Activated T-helper 2 cell treated with anti-CD3 and anti-CD28 coated beads, Interferon-gamma antibody, Interleukin-2, Interleukin-4, amounts not matched to agents 10 μg/mL and 5 μg/mL and 100 μg/mL, durations not matched to agents 14 hours and 24 hours and 36 hours (primary cell): ENCODE measurements at regions not wholly inside any gene's neighbourhood (a gene's known extent, or its start where the extent isn't known, plus 50 kb on each side); places are given as distances from the start of the nearest gene placed in this dataset.
"Not testable (repeated sequence)": the region's sequence is repeated elsewhere in the genome, so short reads cannot be mapped to it uniquely, and the experiment has no call there.

Source experiments
- DNase-seq: peaks from one replicate; pipeline ENCODE4 v3.0.0; 2021; ENCODE audit warnings: low spot score
- H3K27ac Mint-ChIP-seq: one replicate; pipeline ENCODE4 v1.8.0; 2021; ENCODE audit warnings: mixed read lengths
- H3K27me3 Mint-ChIP-seq: one replicate; pipeline ENCODE4 v1.8.0; 2021; ENCODE audit warnings: low read depth, mixed read lengths
- H3K36me3 Mint-ChIP-seq: one replicate; pipeline ENCODE4 v1.8.0; 2021; ENCODE audit warnings: low read depth, mixed read lengths
- H3K4me1 Mint-ChIP-seq: one replicate; pipeline ENCODE4 v1.8.0; 2021; ENCODE audit warnings: low read depth, mixed read lengths
- H3K4me3 Mint-ChIP-seq: one replicate; pipeline ENCODE4 v1.8.0; 2021; ENCODE audit warnings: low read depth, mild to moderate bottlenecking, moderate library complexity, mixed read lengths
- H3K9me3 Mint-ChIP-seq: one replicate; pipeline ENCODE4 v1.8.0; 2021; ENCODE audit warnings: mixed read lengths
- intact Hi-C: fragments of 100-400 bp; cut with micrococcal nuclease; formaldehyde crosslinking; loops from one replicate; pipeline ENCODE4 v1.15.1; 2023

DNA sequence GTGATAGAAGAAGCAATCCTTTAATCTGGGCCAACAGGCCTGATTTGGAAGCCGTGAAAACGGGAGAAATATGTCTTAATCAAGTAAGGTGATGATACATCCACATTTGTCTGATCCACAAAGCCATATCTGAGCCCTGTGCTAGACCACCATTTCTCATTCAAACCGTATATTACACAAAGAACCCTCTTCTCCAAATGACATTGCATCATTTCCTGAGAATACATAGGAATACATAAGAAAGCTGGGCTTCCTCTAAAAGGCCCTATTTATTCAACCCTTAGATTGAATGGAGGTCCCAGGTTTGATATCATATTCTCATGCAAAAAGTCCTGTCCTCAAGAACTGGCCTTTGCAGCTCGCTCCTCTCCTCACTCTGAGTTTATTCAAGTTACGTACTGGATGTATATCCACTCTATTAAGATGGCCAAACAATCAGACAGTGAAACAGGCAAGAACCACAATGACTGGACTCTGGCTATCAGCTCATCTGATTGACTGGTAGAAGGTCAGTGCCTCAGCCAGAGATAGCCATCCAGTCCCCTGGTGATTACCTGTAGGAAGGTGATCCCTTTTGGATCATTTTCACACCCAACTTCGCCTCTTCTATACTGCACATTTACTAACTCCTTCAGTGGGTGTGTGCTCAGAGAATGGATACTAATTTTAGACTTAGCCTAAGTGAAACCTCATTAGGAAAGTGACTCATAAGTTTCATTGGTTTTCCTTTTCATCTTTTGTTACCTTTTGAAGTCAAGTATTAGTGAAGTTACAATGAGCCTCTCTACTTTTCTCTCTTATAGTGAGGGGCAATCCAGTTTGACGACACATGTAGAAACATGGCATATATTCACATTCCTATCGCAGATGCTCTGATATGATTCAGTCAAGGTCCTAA lies 167.6 kb upstream of the WWC1 start:
- no peak for DNase-seq
- no peaks in the 10 kb centered on the region for H3K36me3 Mint-ChIP-seq
- no peak overlapping the region for H3K4me3 Mint-ChIP-seq
- intact Hi-C loops: no loop called here
- no peak overlapping the region for H3K27ac Mint-ChIP-seq
- peaks cover 24% of the 10 kb centered on the region for H3K4me1 Mint-ChIP-seq
- H3K9me3 Mint-ChIP-seq: no peaks in the 10 kb centered on the region
- H3K27me3 Mint-ChIP-seq: no peaks in the 10 kb centered on the region

DNA sequence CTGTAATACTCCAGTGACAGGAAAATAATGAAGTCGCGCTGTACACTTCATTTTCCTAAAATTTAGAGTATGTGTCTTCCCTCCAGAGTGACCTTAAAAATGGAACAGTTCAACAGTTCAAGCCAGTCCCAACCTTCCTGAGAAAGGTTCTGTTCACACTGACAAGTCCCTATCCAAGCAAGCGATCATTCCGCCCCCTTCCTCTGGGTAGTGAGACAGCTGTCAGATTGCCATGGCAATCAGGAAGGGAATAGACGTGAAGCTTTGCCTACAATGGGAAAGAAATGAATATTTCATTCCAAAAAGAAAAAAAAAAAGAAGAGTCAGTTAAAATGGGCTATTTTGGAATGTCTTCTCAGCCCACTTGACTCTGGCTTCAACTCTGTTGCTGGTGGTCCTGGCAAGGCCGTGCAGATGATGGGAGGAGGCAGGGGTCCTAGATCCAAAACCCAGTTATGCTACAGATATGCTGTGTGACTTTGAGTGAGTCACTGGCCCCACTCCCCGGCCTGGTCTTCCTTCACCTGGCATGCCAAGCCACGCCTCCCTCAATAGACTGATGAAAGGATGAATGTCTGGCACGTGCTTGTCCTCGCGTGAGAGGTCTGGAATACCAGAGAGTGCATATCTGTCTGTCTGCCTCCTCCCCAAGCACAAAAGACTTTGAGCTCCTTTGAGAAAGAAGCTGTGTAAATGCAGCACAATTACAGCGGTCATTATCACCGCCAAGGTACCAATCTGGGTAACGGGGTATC lies 165.8 kb upstream of the WWC1 start:
- peaks cover 21% of the 10 kb centered on the region for H3K4me1 Mint-ChIP-seq
- no peak overlapping the region for H3K27ac Mint-ChIP-seq
- H3K36me3 Mint-ChIP-seq: no peaks in the 10 kb centered on the region
- H3K27me3 Mint-ChIP-seq: no peaks in the 10 kb centered on the region
- no peak for DNase-seq
- intact Hi-C loops: no loop called here
- no peak overlapping the region for H3K4me3 Mint-ChIP-seq
- no peaks in the 10 kb centered on the region for H3K9me3 Mint-ChIP-seq

DNA sequence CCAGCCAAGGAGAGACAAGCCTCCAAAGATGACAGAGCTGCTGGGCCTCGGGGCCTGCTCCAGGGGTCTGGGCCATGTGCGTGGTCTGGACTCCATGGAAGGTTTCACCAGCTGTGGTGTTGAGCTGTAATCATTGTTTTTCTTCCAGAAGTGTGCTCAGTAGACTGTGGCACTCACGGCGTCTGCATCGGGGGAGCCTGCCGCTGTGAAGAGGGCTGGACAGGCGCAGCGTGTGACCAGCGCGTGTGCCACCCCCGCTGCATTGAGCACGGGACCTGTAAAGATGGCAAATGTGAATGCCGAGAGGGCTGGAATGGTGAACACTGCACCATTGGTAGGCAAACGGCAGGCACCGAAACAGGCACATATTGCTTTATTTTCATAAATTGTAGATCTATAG lies 164.8 kb upstream of the WWC1 start:
- no peaks in the 10 kb centered on the region for H3K36me3 Mint-ChIP-seq
- H3K4me3 Mint-ChIP-seq: no peak overlapping the region
- intact Hi-C loops: no loop called here
- H3K27me3 Mint-ChIP-seq: no peaks in the 10 kb centered on the region
- no peak overlapping the region for H3K27ac Mint-ChIP-seq
- no peaks in the 10 kb centered on the region for H3K9me3 Mint-ChIP-seq
- peaks cover 17% of the 10 kb centered on the region for H3K4me1 Mint-ChIP-seq
- no peak for DNase-seq

DNA sequence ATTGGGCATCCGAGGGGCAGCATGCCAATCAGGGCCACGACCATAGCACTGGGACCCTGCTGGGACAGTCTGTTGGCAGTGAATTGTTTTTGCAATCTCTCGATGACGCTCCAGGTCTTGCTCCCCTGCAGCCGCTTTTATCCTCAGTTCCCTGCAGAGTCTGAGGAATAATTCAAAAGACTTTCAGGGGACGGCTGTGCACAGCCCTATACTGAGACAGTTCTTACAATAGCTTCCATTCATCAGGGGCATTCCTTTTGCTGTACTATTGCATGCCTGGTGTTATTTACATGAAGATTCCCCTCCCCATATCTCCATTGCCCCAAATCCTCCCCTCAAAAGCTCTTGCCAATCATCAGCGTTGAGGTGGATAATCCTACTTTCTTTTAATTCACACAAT lies 163.3 kb upstream of the WWC1 start:
- Mint-ChIP-seq H3K27me3 (no peaks in the 10 kb centered on the region), H3K36me3 (no peaks in the 10 kb centered on the region), H3K4me3 (no peak overlapping the region), H3K4me1 (peaks cover 16% of the 10 kb centered on the region), H3K9me3 (no peaks in the 10 kb centered on the region), H3K27ac (no peak overlapping the region)
- intact Hi-C loops: no loop called here
- DNase-seq: no peak

DNA sequence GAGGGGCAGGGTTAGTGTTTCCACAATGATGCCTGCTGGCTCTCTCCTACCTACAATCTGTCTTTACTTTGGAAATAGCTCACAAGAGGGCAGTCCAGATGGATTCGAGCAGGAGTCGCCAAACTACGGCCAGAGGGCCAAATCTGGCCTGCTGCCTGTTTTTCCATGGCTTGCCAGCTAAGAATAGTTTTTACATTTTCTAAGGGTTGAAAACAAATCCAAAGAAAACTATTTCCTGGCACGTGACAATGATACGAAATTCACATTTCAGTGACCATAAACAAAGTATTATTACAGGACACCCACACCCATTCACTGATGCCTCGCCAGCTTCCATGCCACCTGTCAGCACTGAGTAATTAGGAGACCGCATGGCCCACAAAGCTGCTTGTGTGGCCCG lies 162.9 kb upstream of the WWC1 start:
- Mint-ChIP-seq H3K4me1 (peaks cover 12% of the 10 kb centered on the region), H3K27me3 (no peaks in the 10 kb centered on the region), H3K27ac (no peak overlapping the region), H3K36me3 (no peaks in the 10 kb centered on the region), H3K9me3 (no peaks in the 10 kb centered on the region), H3K4me3 (no peak overlapping the region)
- DNase-seq: no peak
- intact Hi-C loops: no loop called here

DNA sequence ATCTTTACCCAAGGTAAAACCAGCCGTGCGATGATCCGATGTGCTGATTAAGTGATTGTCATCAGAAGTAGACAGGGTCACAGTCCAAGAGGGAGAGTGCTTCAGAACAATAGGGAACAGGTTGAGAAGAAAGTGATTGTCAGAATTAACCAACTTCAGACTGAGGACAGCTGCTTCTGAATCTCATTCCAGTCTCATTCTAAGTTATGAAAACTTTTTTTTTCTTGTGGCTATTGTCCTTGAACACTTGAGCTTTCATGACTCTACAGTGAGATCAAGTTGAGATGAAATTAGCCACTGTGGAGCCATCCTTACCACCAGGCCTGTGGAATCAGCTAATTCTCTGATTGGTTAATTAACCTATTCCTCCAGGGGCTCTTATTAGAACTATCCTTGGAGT lies 159.9 kb upstream of the WWC1 start:
- no peaks in the 10 kb centered on the region for H3K9me3 Mint-ChIP-seq
- no peak overlapping the region for H3K27ac Mint-ChIP-seq
- no peaks in the 10 kb centered on the region for H3K27me3 Mint-ChIP-seq
- H3K36me3 Mint-ChIP-seq: no peaks in the 10 kb centered on the region
- intact Hi-C loops: no loop called here
- H3K4me1 Mint-ChIP-seq: peaks cover 4% of the 10 kb centered on the region
- DNase-seq: no peak
- H3K4me3 Mint-ChIP-seq: no peak overlapping the region

DNA sequence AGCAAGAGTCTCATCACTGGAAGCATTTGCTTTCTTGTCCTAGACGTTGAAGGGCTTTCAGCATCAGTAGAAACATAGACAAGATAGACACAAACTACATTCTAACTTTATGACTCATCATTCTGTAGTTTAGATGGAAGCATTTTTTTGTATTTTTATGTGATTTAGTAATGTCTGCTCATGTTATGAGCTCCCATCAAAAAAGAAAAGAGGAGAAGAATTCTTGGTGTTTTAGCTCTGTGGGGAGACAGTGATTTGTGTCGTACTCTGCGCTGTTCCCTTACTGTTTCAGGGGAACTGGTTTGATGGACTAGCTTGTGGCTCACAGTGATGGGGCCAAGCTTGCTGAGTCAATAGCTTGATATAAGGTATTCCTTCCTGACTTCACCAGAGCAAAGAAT lies 159.2 kb upstream of the WWC1 start:
- intact Hi-C loops: no loop called here
- H3K27ac Mint-ChIP-seq: no peak overlapping the region
- no peaks in the 10 kb centered on the region for H3K36me3 Mint-ChIP-seq

DNA sequence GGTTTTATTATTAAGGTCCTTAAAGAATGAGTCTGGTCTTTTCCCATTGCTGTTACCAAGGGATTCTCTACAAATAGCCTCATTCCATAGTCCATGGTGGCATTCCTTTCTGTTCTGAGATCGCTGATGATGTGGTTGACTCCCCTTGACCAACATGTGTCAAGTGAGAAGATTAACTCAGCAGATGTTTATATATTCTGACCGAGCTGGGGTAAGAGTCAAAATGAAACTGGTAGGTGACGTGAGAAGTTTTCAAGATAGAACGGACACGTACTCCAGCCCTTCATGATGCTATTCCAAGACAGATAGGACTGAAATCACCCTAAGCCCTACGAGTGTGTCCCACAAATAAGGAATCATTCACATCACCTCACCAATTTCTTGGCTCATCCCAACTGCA lies 155.5 kb upstream of the WWC1 start:
- Mint-ChIP-seq H3K4me3 (no peak overlapping the region), H3K36me3 (no peaks in the 10 kb centered on the region), H3K4me1 (peaks cover 4% of the 10 kb centered on the region), H3K9me3 (no peaks in the 10 kb centered on the region), H3K27ac (no peak overlapping the region), H3K27me3 (peaks cover 2% of the 10 kb centered on the region)
- no peak for DNase-seq
- intact Hi-C loops: no loop called here

More for the DNA sequence above, 159.2 kb upstream of the WWC1 start:
- no peaks in the 10 kb centered on the region for H3K9me3 Mint-ChIP-seq
- H3K4me3 Mint-ChIP-seq: no peak overlapping the region
- no peak for DNase-seq
- H3K27me3 Mint-ChIP-seq: no peaks in the 10 kb centered on the region
- H3K4me1 Mint-ChIP-seq: peaks cover 4% of the 10 kb centered on the region

DNA sequence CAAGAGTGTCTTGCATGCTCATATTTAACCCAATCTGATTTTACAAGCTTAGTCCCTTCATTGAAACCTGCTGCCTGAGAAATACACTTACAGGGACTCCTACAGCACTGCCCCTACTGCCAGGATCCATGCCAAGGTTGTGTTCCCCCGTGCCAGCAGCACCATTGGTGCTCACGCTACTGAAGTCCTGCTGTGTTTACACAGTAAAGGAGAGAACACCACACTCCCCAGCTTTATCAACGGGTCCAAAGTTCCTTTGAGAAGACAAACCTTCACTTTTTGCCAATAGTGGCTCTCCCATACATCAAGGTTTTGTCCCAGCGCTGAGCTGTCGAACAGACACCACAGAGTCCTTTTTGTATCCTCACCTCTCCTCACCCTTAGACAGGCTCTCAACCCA lies 155.1 kb upstream of the WWC1 start:
- H3K36me3 Mint-ChIP-seq: no peaks in the 10 kb centered on the region
- no peak overlapping the region for H3K4me3 Mint-ChIP-seq
- peaks cover 4% of the 10 kb centered on the region for H3K4me1 Mint-ChIP-seq
- no peak overlapping the region for H3K27ac Mint-ChIP-seq
- no peak for DNase-seq
- intact Hi-C loops: no loop called here
- peaks cover 2% of the 10 kb centered on the region for H3K27me3 Mint-ChIP-seq
- no peaks in the 10 kb centered on the region for H3K9me3 Mint-ChIP-seq

DNA sequence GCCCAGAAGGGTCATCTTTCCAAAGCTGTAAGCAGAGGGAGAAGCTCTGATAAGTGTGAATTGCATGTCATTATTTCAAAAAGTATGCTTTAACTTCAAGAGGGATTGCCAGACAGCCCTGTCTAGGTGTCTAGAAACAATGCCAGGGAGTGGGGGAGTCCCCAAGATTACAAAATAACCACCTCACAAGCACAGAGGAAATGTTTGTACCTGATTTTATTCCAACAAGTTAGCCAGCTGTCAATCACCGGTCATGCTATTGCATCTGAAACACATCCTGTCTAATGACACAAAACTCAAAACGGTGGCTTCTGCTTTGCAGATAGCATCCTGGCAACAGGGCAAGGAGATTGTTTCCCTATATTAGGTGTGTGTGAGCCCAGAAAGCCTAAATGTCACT lies 154.2 kb upstream of the WWC1 start:
- Mint-ChIP-seq H3K27ac (no peak overlapping the region), H3K27me3 (peaks cover 2% of the 10 kb centered on the region), H3K4me3 (no peak overlapping the region), H3K4me1 (peaks cover 4% of the 10 kb centered on the region), H3K9me3 (no peaks in the 10 kb centered on the region), H3K36me3 (no peaks in the 10 kb centered on the region)
- DNase-seq: no peak
- intact Hi-C loops: no loop called here

DNA sequence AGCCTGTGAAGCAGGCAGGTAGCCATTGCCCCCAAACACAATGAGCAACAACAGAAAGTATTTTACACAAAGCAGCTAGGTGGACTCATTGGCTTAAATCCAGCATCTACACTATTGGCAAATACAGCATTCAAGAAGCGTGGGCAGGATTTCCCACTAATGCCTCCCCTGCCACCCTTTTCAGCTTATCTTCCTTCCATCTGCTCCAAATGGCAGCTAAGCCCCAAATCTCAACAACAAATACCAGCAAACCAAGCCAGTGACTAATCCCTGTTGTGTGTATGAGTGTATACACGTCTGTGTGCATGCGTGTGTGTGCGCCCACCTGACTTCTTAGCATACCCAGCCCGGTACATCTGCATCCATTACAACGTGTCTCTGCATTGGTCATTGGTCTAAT lies 151.2 kb upstream of the WWC1 start:
- DNase-seq: no peak
- intact Hi-C loops: no loop called here
- Mint-ChIP-seq H3K27me3 (peaks cover 2% of the 10 kb centered on the region), H3K9me3 (no peaks in the 10 kb centered on the region), H3K27ac (no peak overlapping the region), H3K4me3 (no peak overlapping the region), H3K4me1 (peaks cover 4% of the 10 kb centered on the region), H3K36me3 (no peaks in the 10 kb centered on the region)

DNA sequence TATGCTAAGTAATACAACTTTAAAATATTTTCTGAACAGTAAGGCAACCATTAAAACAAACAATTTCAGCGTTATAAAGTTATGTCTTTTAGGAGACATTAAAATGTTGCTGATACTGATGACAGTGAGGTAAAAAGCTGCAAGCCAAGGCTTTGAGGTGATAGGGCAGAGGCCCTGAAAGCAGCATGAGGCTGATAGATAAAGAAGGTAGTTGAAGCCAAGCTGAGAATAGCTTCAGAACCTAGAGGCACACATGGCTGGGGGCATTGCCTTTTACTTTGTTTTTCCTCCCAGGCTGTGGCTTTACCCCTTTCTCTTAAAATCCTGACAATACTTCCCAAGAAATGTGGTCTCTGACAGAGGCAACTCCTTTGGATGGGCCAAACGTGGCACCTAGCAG lies 149.0 kb upstream of the WWC1 start:
- Mint-ChIP-seq H3K27ac (no peak overlapping the region), H3K27me3 (peaks cover 2% of the 10 kb centered on the region), H3K36me3 (no peaks in the 10 kb centered on the region), H3K4me3 (no peak overlapping the region), H3K9me3 (no peaks in the 10 kb centered on the region), H3K4me1 (no peaks in the 10 kb centered on the region)
- intact Hi-C loops: no loop called here
- no peak for DNase-seq

DNA sequence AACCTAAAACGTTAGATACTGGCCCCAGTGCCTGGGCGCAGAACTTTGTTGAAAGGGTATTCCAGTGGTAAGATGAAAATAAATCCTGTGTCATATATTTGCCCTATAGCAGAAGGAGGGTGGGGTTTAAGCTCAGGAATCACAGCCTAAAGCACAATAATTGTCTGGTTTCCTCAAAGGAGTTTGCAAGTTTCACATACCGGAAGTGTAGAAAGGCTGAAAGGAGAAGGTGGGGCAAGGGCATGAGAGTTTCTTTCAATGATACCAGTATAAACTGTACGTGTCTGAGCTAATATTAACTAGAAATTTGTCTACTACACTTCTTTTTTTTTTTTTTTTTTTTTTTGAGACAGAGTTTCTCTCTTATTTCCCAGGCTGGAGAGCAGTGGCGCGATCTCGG lies 147.9 kb upstream of the WWC1 start:
- intact Hi-C loops, H3K27ac Mint-ChIP-seq, H3K9me3 Mint-ChIP-seq, H3K36me3 Mint-ChIP-seq, H3K4me3 Mint-ChIP-seq, DNase-seq, H3K4me1 Mint-ChIP-seq, H3K27me3 Mint-ChIP-seq: not testable (repeated sequence)
